GM21825 (cell line): ENCODE measurements at regions not wholly inside any gene's neighbourhood (a gene's known extent, or its start where the extent isn't known, plus 50 kb on each side); places are given as distances from the start of the nearest gene placed in this dataset.

Experiments
- ATAC-seq: cut with Tn5 transposase; IDR thresholded peaks from one replicate; pipeline ENCODE4 v1.9.1; 2021; ENCODE audit warnings: mild to moderate bottlenecking, moderate library complexity; ENCODE audit not compliant: unreplicated experiment

DNA sequence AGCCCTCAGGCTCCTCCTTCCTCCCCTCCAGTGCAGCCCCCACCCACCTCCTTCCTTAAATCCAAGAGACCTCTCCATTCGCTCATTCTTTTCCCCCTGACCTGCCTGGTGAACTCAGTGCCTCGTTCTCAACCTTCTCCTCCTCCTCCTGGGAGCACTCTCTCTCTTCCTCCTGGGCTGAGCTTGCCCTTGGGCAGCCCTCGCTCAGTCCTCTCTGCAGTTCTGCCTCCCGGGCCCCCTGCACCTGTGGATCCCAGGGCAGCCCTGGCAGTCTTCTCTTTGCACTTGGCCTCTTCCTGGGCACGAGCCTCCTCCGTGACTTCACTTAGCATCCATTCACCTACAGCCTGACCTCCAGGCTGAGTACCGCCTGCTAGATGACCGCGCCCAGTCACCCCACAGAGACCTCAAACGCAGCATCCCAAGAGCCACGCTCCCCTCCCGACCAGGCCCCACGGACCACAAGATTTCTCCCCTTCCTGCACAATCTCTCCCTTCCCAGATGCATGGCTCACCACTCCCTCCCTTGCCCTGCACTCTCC lies 58.9 kb upstream of the ID2 start:
- ATAC-seq = no peak

DNA sequence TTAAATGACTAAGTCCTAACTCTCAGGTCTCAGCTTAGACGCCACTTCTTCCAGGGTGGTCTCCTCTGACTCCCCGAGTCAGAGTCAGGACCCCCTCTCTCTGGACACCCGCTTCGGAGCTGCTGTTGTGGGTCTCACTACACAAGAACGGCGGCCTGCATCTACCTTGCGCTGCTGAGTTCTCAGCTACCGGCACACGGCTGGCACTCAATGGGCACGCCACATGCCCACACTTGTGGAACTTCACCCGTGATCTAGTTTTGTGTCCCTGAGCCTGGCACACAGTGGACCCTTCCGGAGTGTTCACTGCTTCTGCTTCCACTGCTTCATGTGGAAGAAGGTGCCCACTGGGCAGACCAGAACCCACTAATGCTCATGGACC lies 58.3 kb upstream of the ID2 start:
- ATAC-seq = no peak

DNA sequence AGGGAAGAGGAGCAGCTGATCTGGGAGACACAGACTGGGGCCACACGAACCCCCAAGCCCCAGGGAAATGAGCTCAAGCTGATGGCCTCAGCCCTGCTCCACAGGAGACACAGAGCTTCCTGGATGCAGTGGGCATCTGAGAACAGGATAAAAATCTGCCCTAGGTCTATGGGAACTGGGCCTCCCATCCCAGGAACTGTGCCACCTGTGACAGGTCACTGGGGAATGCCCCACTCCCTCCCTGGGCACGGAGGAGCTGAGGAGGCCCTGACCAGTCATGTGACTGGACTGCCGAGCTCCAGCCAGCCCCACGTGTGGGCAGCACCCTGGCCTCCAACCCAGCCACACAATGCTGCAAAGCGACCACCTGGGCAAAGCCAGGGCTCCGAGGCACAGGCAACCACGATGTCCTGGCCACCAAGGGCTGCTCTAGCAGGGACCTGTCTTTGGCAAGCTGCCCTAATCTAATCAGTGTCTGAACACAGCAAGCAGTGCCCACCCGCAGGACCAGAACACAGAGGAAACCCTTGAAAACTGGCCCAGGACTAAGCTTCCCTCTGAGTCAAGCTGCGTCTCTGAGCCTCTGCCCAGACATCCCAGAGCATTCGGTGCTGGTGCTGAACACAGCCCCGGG lies 57.8 kb upstream of the ID2 start:
- ATAC-seq = no peak

GRCh38 chr2:8624855-8625398 lies 56.9 kb upstream of the ID2 start:
- ATAC-seq = no peak

DNA sequence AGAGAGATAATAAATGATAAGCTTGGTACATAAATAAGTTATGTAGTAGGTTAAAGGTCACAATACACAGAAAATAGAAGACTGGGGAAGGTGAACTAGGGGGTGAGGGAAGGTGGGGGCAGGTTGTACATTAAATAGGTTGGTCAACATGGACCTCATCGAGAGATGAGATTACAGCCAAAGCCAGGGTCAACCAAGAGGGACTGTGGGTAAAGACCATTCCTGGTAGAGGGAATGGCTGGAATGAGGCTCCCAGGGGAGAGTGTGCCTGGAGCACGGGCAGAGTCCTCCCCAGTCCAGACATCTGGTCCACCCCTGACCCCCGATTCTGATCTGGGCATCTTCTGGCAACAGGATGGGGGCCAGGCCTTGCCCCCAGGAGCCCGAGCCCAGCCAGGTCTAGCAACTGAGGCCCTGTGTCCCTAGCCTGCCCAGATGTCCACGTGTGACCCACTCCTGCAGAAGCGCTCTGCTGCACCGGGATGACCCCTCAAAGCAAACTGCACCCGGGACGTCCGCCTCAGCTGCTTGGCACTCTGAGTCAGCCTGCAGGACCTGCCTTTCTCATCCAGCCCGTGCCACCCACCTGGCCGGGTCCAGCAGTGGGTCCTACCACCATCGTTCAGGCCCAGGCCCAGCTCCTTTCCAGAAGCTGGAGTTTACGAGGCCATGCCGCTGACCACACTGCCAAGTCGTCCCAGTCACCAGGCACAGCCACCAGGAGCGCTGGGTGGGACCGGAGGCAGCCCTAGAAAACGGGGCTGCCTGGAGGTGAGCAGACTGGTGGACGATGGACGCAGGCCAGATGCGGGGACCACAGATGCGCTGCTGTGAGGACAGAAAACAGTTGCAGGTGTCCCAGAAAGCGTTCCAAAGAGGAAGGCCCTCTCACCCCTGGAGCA lies 56.2 kb upstream of the ID2 start:
- no peak for ATAC-seq

DNA sequence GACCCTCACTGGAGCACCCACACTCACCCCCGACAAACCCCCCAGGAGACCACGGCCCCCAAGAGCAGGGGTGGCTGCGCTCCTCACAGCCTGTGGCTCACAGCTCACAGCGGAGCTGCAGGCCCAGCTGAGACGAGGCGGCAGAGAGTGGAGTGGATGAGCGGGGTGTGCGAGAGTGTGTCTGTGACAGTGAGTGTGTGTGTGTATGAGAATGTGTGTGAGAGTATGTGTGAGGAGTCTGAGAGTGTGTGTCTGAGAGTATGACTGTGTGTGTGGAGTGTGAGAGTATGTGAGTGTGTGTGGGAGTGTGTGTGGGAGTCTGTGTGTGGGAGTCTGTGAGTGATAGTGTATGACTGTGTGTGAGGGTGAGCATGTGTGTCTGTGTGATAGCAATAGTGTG lies 55.3 kb upstream of the ID2 start:
- ATAC-seq = no peak

DNA sequence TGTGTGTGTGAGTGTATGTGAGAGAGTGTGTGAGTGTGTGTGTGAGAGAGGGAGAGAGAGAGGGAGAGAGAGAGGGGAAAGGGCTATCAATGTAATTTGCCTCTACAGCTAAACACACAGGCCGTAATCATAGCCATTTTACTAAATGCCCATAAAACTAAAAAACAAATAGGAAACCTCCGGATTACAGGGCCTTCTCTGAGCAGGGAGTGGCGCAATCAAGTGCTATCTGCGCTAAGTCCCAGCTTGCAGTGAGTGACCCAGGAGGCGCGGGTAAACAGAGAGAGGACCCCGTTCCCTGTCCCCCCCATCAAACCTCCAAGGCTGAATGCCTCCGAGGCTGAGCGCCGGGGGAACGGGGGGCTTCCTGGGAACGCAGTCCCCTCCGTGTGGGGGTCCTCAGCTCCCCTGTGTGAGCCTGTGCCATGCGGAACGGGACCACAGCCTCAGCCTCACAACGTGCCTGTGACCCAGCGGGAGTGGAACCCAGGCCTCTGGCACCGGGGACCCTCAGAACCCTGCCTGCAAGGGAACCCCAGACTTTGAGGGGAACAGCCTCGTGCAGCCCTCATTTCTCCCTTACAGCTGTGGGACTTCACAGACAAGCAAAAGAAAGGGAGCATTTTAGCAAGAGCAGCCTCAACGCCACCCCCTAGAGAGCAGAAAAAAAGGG lies 54.7 kb upstream of the ID2 start:
- ATAC-seq = no peak

DNA sequence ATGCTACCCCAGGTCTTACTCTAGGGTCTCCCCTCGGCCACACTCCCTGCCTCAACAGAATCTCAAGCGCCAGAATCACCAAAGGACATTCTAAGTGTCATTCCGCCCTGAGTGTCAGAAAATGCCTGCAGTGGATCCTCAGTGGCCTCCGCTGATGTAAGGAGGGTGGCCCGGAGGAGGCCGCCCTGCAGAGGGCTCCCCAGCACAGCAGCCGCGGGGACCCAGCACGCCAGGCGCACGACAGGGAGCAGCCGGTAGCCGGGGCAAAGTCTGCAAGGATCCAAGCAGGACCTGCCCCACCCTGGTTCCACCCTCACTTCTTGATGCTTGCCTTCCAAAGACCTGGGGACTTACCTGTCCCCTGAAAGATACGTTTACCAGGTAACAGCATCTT lies 54.2 kb upstream of the ID2 start:
- ATAC-seq = no peak

GRCh38 chr2:8628179-8628865 lies 53.5 kb upstream of the ID2 start:
- no peak for ATAC-seq

DNA sequence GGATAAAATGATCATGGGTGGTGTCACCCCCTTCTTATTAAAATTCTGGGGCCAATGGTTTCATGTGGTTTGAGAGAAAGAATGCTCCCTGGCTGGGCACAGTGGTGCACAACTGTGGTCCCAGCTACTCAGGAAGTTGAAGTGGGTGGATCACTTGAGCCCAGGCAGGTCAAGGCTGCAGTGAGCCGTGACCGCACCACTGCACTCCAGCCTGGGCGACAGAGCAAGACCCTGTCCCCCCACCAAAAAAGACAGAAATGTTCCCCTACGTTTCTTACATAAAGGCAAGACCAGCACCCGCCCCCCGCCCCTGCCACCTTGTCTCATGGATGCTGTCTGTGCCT lies 53.0 kb upstream of the ID2 start:
- ATAC-seq = no peak

DNA sequence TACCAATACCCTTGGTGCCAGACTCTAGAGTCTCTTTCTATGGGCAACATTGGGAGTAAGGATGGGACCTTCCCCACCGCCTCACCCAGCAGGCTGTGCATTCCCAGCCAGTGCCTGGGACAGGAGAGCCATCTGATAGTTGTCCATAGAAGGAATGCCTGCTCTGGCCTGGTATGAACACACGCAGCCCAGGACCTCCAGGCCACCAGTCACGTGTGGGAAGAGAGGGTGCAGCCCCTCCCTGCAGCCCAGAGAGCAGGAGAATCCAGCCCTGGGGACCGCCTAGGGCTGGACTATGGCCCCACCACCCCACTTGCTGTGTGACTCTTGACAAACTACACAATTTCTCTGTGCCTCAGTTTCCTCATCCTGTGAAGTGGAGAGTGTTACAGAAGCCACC lies 52.5 kb upstream of the ID2 start:
- no peak for ATAC-seq

GRCh38 chr2:8630676-8631464 lies 51.0 kb upstream of the ID2 start:
- no peak for ATAC-seq

DNA sequence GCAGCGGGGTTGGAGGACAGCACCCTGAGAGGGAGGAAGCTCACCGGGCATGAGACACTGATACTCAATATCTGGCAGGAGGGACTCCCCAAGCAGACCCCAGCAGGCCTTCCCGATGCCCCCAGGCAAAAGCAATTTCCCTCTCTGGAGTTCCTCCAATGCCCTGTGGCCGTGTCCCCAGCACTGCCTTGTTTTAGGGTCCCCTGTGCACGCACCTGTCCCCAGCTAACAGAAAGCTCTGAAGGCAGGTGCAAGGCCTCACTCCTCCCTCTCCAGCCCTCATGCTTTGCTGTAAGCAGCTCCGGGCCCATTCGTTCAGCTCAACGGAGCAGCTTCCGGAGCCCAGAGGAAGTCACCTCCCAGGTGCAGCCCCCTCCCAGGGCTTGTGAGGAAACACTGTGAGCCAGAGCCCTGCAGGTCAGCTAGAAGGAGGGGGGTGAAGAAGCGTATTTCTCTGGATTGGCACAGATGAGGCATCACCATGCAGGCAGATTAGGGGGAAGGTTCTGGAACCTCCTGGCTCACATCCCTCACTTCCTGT lies 50.3 kb upstream of the ID2 start:
- ATAC-seq = no peak
